OCI-LY1 (cell line): ENCODE measurements at regions not wholly inside any gene's neighbourhood (a gene's known extent, or its start where the extent isn't known, plus 50 kb on each side); places are given as distances from the start of the nearest gene placed in this dataset.

Experiments used
- CTCF ChIP-seq: fragments of 200-600 bp; sonication (generic), shearing (Covaris generic); IDR thresholded peaks from 2 replicates; pipeline ENCODE4 v1.5.1; 2017; ENCODE audit warnings: mild to moderate bottlenecking, antibody characterized with exemption, low read length, moderate library complexity, mixed read lengths
- EZH2 ChIP-seq: fragments of 200-600 bp; sonication (generic), shearing (Covaris generic); IDR thresholded peaks from 2 replicates; pipeline ENCODE4 v1.8.0; 2017; ENCODE audit warnings: borderline replicate concordance, mixed run types, mild to moderate bottlenecking, antibody characterized with exemption, low read length, moderate library complexity, mixed read lengths

GRCh38 chr1:218916720-218917119 lies 257.0 kb upstream of the LYPLAL1 start:
- no peak for TF ChIP-seq CTCF
- no peak for TF ChIP-seq EZH2
